GM12875 (cell line): ENCODE measurements at regions not wholly inside any gene's neighbourhood (a gene's known extent, or its start where the extent isn't known, plus 50 kb on each side); places are given as distances from the start of the nearest gene placed in this dataset.
"Not testable (repeated sequence)": the region's sequence is repeated elsewhere in the genome, so short reads cannot be mapped to it uniquely, and the experiment has no call there.

Source experiments
- H3K4me3 ChIP-seq: one replicate; pipeline ENCODE4 v1.5.1; 2011; ENCODE audit warnings: low read depth, low read length, control low read depth
- TF ChIP-seq, protein P1 (sequence below): IDR thresholded peaks from 2 replicates; pipeline ENCODE4 v1.5.1; 2011; ENCODE audit warnings: low read depth, mild to moderate bottlenecking, control low read depth, inconsistent platforms, low read length, moderate library complexity, borderline replicate concordance; ENCODE audit not compliant: insufficient read depth

- TF ChIP-seq, protein P1, sequence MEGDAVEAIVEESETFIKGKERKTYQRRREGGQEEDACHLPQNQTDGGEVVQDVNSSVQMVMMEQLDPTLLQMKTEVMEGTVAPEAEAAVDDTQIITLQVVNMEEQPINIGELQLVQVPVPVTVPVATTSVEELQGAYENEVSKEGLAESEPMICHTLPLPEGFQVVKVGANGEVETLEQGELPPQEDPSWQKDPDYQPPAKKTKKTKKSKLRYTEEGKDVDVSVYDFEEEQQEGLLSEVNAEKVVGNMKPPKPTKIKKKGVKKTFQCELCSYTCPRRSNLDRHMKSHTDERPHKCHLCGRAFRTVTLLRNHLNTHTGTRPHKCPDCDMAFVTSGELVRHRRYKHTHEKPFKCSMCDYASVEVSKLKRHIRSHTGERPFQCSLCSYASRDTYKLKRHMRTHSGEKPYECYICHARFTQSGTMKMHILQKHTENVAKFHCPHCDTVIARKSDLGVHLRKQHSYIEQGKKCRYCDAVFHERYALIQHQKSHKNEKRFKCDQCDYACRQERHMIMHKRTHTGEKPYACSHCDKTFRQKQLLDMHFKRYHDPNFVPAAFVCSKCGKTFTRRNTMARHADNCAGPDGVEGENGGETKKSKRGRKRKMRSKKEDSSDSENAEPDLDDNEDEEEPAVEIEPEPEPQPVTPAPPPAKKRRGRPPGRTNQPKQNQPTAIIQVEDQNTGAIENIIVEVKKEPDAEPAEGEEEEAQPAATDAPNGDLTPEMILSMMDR, result peak; percentile 45; the same call in 1 of the 2 replicates
- not testable (repeated sequence) for H3K4me3 ChIP-seq
Measured at GRCh38 chr10:124192664-124193308, 99.4 kb upstream of the CHST15 start.

- not testable (repeated sequence) for H3K4me3 ChIP-seq
Measured at GRCh38 chr10:124190476-124190875, 97.1 kb upstream of the CHST15 start.

DNA sequence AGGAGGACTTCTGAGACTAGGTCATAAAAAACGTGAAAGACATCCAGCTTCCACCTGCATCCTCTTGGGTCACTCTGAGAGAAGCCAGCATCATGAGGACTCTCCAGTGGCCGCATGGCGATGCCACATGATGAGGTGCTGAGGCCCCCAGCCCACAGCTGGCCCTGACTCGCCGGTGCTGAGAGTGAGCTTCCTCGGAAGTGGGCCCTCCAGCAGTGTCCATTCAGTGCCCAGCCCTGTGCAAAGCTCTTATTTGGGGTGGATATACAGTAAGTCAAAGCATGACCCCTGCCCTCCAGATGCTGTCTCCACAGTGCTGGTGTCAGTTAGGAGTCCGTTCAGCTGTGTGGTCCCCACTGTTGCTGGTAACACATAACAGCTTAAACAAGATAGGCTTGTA, 93.6 kb upstream of the CHST15 start:
- TF ChIP-seq, protein P1, result no peak
- no peak overlapping the region for H3K4me3 ChIP-seq

GRCh38 chr10:124185084-124185483, 91.7 kb upstream of the CHST15 start:
- TF ChIP-seq, protein P1, result no peak
- no peak overlapping the region for H3K4me3 ChIP-seq

- H3K4me3 ChIP-seq, result no peak overlapping the region
- TF ChIP-seq, protein P1, result no peak
Measured at GRCh38 chr10:124184208-124184830, 90.9 kb upstream of the CHST15 start.

- TF ChIP-seq, protein P1, result no peak
- no peak overlapping the region for H3K4me3 ChIP-seq
Measured at GRCh38 chr10:124183617-124184016, 90.2 kb upstream of the CHST15 start.

GRCh38 chr10:124182088-124182541, 88.7 kb upstream of the CHST15 start:
- no peak overlapping the region for H3K4me3 ChIP-seq

More at GRCh38 chr10:124182088-124182541, 88.7 kb upstream of the CHST15 start:
- TF ChIP-seq, protein P1, result no peak
